Mesenchymal stem cell (in vitro differentiated cells and primary cell): ENCODE measurements at regions not wholly inside any gene's neighbourhood (a gene's known extent, or its start where the extent isn't known, plus 50 kb on each side); places are given as distances from the start of the nearest gene placed in this dataset.

Experiments
- DNase-seq: peaks from one replicate; pipeline ENCODE4 v3.0.0-alpha.2; 2013
- H2AFZ ChIP-seq: one replicate; pipeline ENCODE4 v1.6.1; 2013; ENCODE audit warnings: low read depth, mild to moderate bottlenecking, control low read depth, inconsistent platforms, low read length, moderate library complexity
- H2AK5ac ChIP-seq: 2 replicates; pipeline ENCODE4 v1.6.1; 2013; ENCODE audit warnings: low read length, moderate library complexity, mild to moderate bottlenecking, inconsistent platforms; ENCODE audit not compliant: severe bottlenecking
- H2BK120ac ChIP-seq: one replicate; pipeline ENCODE4 v1.6.1; 2013; ENCODE audit warnings: low read depth, mild to moderate bottlenecking, inconsistent platforms, low read length, moderate library complexity
- H2BK12ac ChIP-seq, 2 experiments: one replicate each; pipeline ENCODE4 v1.6.1; 2013; ENCODE audit warnings: inconsistent platforms in 2 of 2, low read length in 2 of 2, mild to moderate bottlenecking in 2 of 2, moderate library complexity in 2 of 2, control low read depth in 1 of 2
- H2BK15ac ChIP-seq: one replicate; pipeline ENCODE4 v1.6.1; 2013; ENCODE audit warnings: mild to moderate bottlenecking, low read depth, inconsistent platforms; ENCODE audit not compliant: poor library complexity, severe bottlenecking
- H2BK5ac ChIP-seq: 2 replicates; pipeline ENCODE4 v1.6.1; 2013; ENCODE audit warnings: low read depth, mild to moderate bottlenecking, low read length, control low read depth, inconsistent platforms; ENCODE audit not compliant: poor library complexity, severe bottlenecking
- H3K14ac ChIP-seq, 2 experiments: one replicate each; pipeline ENCODE4 v1.6.1; 2013; ENCODE audit warnings: inconsistent platforms in 2 of 2, low read length in 2 of 2, control low read depth in 1 of 2, mild to moderate bottlenecking in 1 of 2, moderate library complexity in 1 of 2
- H3K18ac ChIP-seq, 2 experiments: one replicate each; pipeline ENCODE4 v1.6.1; 2013; ENCODE audit warnings: inconsistent platforms in 2 of 2, low read length in 2 of 2, control low read depth in 1 of 2, low read depth in 1 of 2, mild to moderate bottlenecking in 1 of 2
- H3K23ac ChIP-seq, 2 experiments: one replicate each; pipeline ENCODE4 v1.6.1; 2013; ENCODE audit warnings: inconsistent platforms in 2 of 2, low read length in 2 of 2, mild to moderate bottlenecking in 2 of 2, moderate library complexity in 2 of 2, control low read depth in 1 of 2
- H3K27ac ChIP-seq: 2 replicates; pipeline ENCODE4 v1.5.1; 2013; ENCODE audit warnings: mild to moderate bottlenecking, moderate library complexity, low read length, control low read depth, inconsistent platforms; ENCODE audit not compliant: poor library complexity, severe bottlenecking
- H3K27me3 ChIP-seq, 2 experiments: 2 replicates each; pipeline versions ENCODE4 v1.6.1 to v1.7.0; 2013; ENCODE audit warnings: low read length in 2 of 2, mild to moderate bottlenecking in 2 of 2, moderate library complexity in 2 of 2, control low read depth in 1 of 2, inconsistent platforms in 1 of 2; ENCODE audit not compliant: control insufficient read depth in 1 of 2, insufficient read depth in 1 of 2
- H3K36me3 ChIP-seq, 2 experiments: 2 replicates each; pipeline versions ENCODE4 v1.6.1 to v1.7.0; 2013; ENCODE audit warnings: low read length in 2 of 2, control low read depth in 1 of 2, inconsistent platforms in 1 of 2, low read depth in 1 of 2, mild to moderate bottlenecking in 1 of 2; ENCODE audit not compliant: insufficient read depth in 2 of 2, control insufficient read depth in 1 of 2
- H3K4ac ChIP-seq, 2 experiments: one replicate each; pipeline ENCODE4 v1.6.1; 2013; ENCODE audit warnings: inconsistent platforms in 2 of 2, low read length in 2 of 2, mild to moderate bottlenecking in 2 of 2, moderate library complexity in 2 of 2, control low read depth in 1 of 2, low read depth in 1 of 2
- H3K4me1 ChIP-seq: 2 replicates; pipeline ENCODE4 v1.6.1; 2013; ENCODE audit warnings: low read depth, low read length, control low read depth; ENCODE audit not compliant: control insufficient read depth, insufficient read depth
- H3K4me2 ChIP-seq: 2 replicates; pipeline ENCODE4 v1.6.1; 2013; ENCODE audit warnings: low read length, mild to moderate bottlenecking, inconsistent platforms; ENCODE audit not compliant: poor library complexity, severe bottlenecking
- H3K4me3 ChIP-seq, 2 experiments: 2 replicates each; pipeline versions ENCODE4 v1.5.1 to v1.7.0; 2013; ENCODE audit warnings: low read length in 2 of 2, mild to moderate bottlenecking in 2 of 2, control low read depth in 1 of 2, low read depth in 1 of 2; ENCODE audit not compliant: insufficient read depth in 1 of 2
- H3K79me1 ChIP-seq: replicated peaks from 2 replicates; pipeline ENCODE4 v1.6.1; 2013; ENCODE audit warnings: mild to moderate bottlenecking, control low read depth, low read length, inconsistent platforms; ENCODE audit not compliant: poor library complexity, severe bottlenecking
- H3K9ac ChIP-seq: 2 replicates; pipeline ENCODE4 v1.7.0; 2013; ENCODE audit warnings: mild to moderate bottlenecking, low read length, moderate library complexity
- H3K9me3 ChIP-seq: 2 replicates; pipeline ENCODE4 v1.7.0; 2013; ENCODE audit warnings: mild to moderate bottlenecking, low read length; ENCODE audit not compliant: control insufficient read depth
- H4K8ac ChIP-seq: one replicate; pipeline ENCODE4 v1.6.1; 2013; ENCODE audit warnings: inconsistent platforms, mild to moderate bottlenecking, low read length, moderate library complexity
- H4K91ac ChIP-seq: one replicate; pipeline ENCODE4 v1.6.1; 2013; ENCODE audit warnings: mild to moderate bottlenecking, low read length, inconsistent platforms
- WGBS: methylation state at CpG from one replicate; pipeline ENCODE4 v1.1.7; 2013; ENCODE audit warnings: mixed read lengths; 5-methylcytosine and 5-hydroxymethylcytosine counted together

DNA sequence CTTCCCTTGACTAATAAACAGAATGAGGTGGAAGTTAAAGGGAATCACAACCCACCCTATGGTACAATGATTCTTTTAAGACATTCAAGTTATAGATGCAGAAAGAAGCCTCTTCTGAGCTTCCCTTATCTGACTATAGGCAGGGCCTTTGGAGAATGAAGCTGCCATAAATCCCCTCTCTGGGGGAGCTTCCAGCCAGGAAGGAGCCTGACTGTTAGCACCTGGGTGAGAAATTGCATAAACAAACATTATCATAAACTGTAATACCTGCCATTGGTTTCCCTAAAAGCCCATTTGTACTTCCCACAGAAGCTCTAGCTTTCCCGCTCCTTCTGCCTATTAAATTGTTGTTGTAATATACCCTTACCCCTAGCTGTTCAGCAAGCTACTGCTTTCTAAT, 81.3 kb upstream of the RESF1 start:
- Histone ChIP-seq H3K9ac (no peak overlapping the region), H3K23ac (no peak overlapping the region), H2BK12ac (no peak overlapping the region), H3K18ac (no peak overlapping the region), H3K14ac (no peak overlapping the region), H3K4me2 (no peak overlapping the region), H2BK15ac (no peak overlapping the region), H3K36me3 (no peaks in the 10 kb centered on the region), H3K4ac (no peak overlapping the region), H3K4me3 (no peak overlapping the region), H3K4me1 (peaks cover 5% of the 10 kb centered on the region), H4K91ac (no peak overlapping the region), H2AFZ (no peak overlapping the region), H4K8ac (no peak overlapping the region), H3K27me3 (no peaks in the 10 kb centered on the region), H2BK5ac (no peak overlapping the region), H3K9me3 (no peaks in the 10 kb centered on the region), H3K27ac (no peak overlapping the region), H2BK120ac (no peak overlapping the region), H2AK5ac (no peak overlapping the region), H3K79me1 (no peaks in the 10 kb centered on the region)
- DNase-seq = no peak
- WGBS = 100% methylated on average over 1 of the region's 1 CpG

DNA sequence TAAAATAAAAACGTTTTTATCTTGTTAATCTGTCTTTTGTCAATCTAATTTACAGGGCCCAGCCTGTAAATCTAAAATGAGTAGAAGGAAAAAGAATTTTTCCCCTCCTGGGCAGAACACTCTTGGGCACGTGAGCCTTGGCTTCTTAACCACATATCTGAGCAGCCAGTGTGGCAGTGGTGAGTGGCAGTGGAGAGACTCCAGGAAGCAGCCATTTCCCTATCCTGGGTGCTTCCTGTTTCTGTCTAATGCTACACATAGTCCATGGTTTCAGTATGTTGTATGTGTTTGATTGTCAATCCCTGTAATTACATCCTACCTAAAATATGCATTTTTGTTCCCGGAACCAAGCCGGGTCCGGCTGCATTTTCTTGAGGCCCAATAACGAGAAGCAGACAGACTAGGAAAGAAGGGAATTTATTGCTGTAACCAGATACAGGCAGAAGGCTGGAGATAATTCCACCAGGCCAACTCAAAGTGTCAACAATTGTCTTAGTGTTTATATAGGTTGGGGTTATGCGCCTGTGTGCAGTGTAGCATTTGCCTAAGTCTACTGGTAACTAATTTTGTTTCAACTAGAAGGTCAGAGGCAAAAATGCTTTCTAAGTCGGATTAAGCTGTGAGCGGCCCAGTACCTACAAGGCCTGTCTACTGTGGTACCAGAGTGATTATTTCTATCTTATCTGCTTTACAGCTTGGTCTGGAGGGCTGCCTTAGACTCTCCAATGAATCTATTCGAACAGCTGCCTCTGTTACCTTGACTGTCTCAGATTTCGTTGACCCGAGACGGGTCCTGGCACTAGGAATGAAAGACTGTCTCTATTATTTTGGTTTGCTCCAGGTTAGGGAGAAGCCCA, 82.4 kb upstream of the RESF1 start:
- peaks cover 5% of the 10 kb centered on the region for H3K4me1 ChIP-seq
- H2BK15ac ChIP-seq = no peak overlapping the region
- peak overlapping the region; percentile 27 for H2BK120ac ChIP-seq
- H4K8ac ChIP-seq = peak overlapping the region; percentile 45
- no peak overlapping the region for H3K9ac ChIP-seq
- H3K4me3 ChIP-seq = no peak overlapping the region
- H3K18ac ChIP-seq = peak overlapping the region; percentile 68 to 76
- H3K14ac ChIP-seq = no peak overlapping the region
- no peak overlapping the region for H2BK5ac ChIP-seq
- H3K9me3 ChIP-seq = no peaks in the 10 kb centered on the region
- H2AK5ac ChIP-seq = no peak overlapping the region
- no peak overlapping the region for H3K27ac ChIP-seq
- H3K27me3 ChIP-seq = no peaks in the 10 kb centered on the region
- no peak overlapping the region for H2AFZ ChIP-seq
- no peak overlapping the region for H3K4me2 ChIP-seq
- H2BK12ac ChIP-seq = peak overlapping the region in 1 of 2 experiments; percentile 0
- H3K4ac ChIP-seq = peak overlapping the region in 1 of 2 experiments; percentile 9
- WGBS = 58% methylated on average over 9 of the region's 13 CpGs
- H3K36me3 ChIP-seq = no peaks in the 10 kb centered on the region
- H3K23ac ChIP-seq = no peak overlapping the region
- H4K91ac ChIP-seq = peak overlapping the region; percentile 79
- DNase-seq = peak; percentile 58
- no peaks in the 10 kb centered on the region for H3K79me1 ChIP-seq

DNA sequence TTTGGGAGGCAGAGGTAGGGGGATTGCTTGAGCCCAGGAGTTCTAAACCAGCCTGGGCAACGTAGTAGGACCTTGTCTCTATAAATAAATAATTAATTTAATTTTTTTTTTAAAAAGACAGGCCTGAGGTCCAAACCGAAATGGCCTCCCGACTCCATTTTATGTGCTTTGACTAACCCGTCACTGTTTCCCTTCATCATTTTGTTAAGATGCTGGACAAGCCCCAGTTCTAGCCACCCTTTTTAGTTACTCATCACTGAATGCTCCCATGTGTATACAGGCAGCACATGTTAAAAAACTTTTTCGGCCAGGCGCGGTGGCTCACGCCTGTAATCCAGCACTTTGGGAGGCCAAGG, 83.6 kb upstream of the RESF1 start:
- Histone ChIP-seq H3K18ac (peak overlapping the region in 1 of 2 experiments; percentile 79), H2BK12ac (no peak overlapping the region), H3K23ac (no peak overlapping the region), H2AK5ac (no peak overlapping the region), H4K91ac (peak overlapping the region; percentile 67), H3K9ac (no peak overlapping the region), H3K27ac (no peak overlapping the region), H3K4ac (no peak overlapping the region), H3K27me3 (no peaks in the 10 kb centered on the region), H2AFZ (no peak overlapping the region), H3K36me3 (no peaks in the 10 kb centered on the region), H2BK15ac (no peak overlapping the region), H2BK5ac (no peak overlapping the region), H3K4me3 (no peak overlapping the region), H3K9me3 (no peaks in the 10 kb centered on the region), H3K79me1 (no peaks in the 10 kb centered on the region), H4K8ac (peak overlapping the region; percentile 90), H3K4me1 (peaks cover 5% of the 10 kb centered on the region), H2BK120ac (peak overlapping the region; percentile 34), H3K14ac (no peak overlapping the region), H3K4me2 (peak overlapping the region; percentile 3)
- 97% methylated on average over 7 of the region's 8 CpGs for WGBS
- DNase-seq = no peak

DNA sequence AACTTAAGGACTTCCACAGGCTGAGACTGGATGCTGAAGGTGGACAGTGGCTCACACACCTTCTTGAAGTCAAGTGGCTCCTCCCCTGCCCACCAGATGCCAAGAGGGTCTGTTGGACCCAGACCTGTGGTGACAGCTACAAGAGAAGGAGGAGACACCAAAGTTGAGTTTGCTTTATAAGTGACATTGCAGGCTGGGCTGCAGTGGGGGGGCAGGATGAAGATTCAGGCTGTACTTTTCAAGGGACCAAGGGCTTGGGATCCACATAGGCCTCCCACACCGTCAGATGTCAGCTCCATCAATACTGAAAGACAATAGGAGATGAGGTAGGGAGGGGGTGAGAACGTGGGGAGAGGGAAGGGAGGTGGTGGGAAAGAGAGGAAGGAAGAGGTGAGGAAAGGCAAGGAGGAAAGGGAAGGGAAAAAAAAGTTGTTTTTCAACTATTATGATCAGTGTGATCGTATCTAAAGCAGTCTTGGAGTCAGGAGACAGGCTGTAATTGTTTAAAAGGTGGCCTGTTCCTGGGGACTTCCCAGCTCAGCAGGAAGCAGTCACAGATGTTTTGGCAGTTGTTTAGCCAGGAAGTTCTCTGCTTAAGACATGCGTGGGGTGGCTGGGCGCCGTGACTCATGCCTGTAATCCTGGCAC, 84.1 kb upstream of the RESF1 start:
- Histone ChIP-seq H3K27ac (no peak overlapping the region), H3K4me2 (peak overlapping the region; percentile 3), H3K4ac (peak overlapping the region in 1 of 2 experiments; percentile 73), H3K9me3 (no peaks in the 10 kb centered on the region), H3K23ac (no peak overlapping the region), H2AK5ac (no peak overlapping the region), H4K8ac (peak overlapping the region; percentile 90), H3K36me3 (no peaks in the 10 kb centered on the region), H3K9ac (no peak overlapping the region), H2BK12ac (peak overlapping the region; percentile 1 to 94), H3K14ac (no peak overlapping the region), H4K91ac (peak overlapping the region; percentile 67), H3K18ac (peak overlapping the region; percentile 34 to 75), H3K4me3 (no peak overlapping the region), H3K79me1 (no peaks in the 10 kb centered on the region), H2BK15ac (peak overlapping the region; percentile 29), H3K4me1 (peaks cover 5% of the 10 kb centered on the region), H2BK5ac (no peak overlapping the region), H2BK120ac (peak overlapping the region; percentile 62), H3K27me3 (no peaks in the 10 kb centered on the region), H2AFZ (no peak overlapping the region)
- WGBS = 44% methylated on average over 4 of the region's 6 CpGs
- peak; percentile 86 for DNase-seq
